Liver (tissue), 3 donors: ENCODE measurements at regions not wholly inside any gene's neighbourhood (a gene's known extent, or its start where the extent isn't known, plus 50 kb on each side); places are given as distances from the start of the nearest gene placed in this dataset.

Experiments used
- CTCF ChIP-seq: fragments of 150-350 bp; IDR thresholded peaks from 2 replicates; pipeline ENCODE4 v1.5.1; 2017; ENCODE audit warnings: improper control_type of control experiment, low read depth, low read length; ENCODE audit not compliant: missing input control
- SP1 ChIP-seq: IDR thresholded peaks from 2 replicates; pipeline ENCODE4 v1.6.1; 2018; ENCODE audit warnings: antibody characterized with exemption, mild to moderate bottlenecking
- ZBTB33 ChIP-seq: IDR thresholded peaks from 2 replicates; pipeline ENCODE4 v1.6.1; 2016; ENCODE audit warnings: antibody characterized with exemption
- donor health status: healthy.
- donor health status: healthy.

GRCh38 chr7:7118822-7119221, 63.5 kb upstream of the C1GALT1 start:
- TF ChIP-seq SP1, result no peak
- TF ChIP-seq ZBTB33, result no peak
- no peak for TF ChIP-seq CTCF
